ENCODE measurements at regions not wholly inside any gene's neighbourhood (a gene's known extent, or its start where the extent isn't known, plus 50 kb on each side); places are given as distances from the start of the nearest gene placed in this dataset.

DNA sequence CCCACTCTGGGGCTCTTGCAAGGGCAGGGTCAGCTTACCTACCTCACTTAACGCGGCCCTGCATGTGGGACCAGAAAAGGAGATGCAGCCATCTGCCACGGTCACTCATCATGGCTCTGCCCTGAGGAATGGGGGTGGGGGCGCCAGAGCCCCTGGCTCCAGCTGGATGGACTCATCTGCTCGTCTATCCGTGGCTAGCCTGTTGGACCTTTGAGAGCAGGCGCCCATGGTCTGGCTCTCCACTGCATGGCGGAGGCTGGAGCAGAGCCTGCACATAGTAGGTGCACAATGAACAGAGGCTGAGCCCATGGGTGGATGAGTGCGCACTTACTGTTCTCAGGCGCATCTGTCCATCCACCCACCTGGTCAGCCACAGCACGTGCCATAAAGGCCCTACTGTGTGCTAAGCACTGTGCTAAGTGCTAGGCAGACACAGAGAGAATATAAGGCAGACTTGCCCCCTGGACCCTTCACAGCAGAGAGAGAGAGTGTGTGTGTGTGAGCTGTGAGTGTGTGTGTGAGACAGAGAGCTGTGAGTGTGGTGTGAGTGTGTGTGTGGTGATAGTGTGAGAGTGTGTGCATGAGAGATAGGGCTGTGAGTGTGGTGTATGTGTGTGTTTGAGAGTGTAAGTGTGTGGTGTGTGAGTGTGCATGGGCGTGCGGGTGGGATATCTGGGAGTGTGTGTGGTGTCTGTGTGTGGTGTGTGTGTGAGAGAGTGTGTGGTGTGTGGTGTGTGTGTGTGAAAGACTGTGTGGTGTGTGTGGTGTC is 151.3 kb downstream of the TFCP2L1 start:
- TF ChIP-seq, protein P1, sequence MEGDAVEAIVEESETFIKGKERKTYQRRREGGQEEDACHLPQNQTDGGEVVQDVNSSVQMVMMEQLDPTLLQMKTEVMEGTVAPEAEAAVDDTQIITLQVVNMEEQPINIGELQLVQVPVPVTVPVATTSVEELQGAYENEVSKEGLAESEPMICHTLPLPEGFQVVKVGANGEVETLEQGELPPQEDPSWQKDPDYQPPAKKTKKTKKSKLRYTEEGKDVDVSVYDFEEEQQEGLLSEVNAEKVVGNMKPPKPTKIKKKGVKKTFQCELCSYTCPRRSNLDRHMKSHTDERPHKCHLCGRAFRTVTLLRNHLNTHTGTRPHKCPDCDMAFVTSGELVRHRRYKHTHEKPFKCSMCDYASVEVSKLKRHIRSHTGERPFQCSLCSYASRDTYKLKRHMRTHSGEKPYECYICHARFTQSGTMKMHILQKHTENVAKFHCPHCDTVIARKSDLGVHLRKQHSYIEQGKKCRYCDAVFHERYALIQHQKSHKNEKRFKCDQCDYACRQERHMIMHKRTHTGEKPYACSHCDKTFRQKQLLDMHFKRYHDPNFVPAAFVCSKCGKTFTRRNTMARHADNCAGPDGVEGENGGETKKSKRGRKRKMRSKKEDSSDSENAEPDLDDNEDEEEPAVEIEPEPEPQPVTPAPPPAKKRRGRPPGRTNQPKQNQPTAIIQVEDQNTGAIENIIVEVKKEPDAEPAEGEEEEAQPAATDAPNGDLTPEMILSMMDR (IDR thresholded peaks at IDR 0.05) = no peak
- TF ChIP-seq POLR2A (IDR thresholded peaks at IDR 0.05) = no peak
